PC-3 (cell line): ENCODE measurements at regions not wholly inside any gene's neighbourhood (a gene's known extent, or its start where the extent isn't known, plus 50 kb on each side); places are given as distances from the start of the nearest gene placed in this dataset.
A peak's percentile ranks its signal among the peaks of the same experiment; 100 is the strongest.

Source experiments
- ATAC-seq: fragments of 200-7000 bp; cut with Tn5 transposase; 2 replicates; pipeline ENCODE4 v1.9.1; 2020; ENCODE audit warnings: mild to moderate bottlenecking, moderate library complexity
- BruUV-seq: library from RNA; stranded (reverse); fragments of 400-500 nt; replicated peaks from 2 replicates; lab custom pipeline; 2021; lab: Mats Ljungman, UMichigan
- CTCF ChIA-PET: fragments of 300-600 bp; sonication (Branson Sonifier 250); formaldehyde crosslinking; loops from one replicate; lab custom pipeline; 2022; ENCODE audit warnings: antibody characterized with exemption; lab: Charles Lee
- POLR2A ChIA-PET: fragments of 300-600 bp; sonication (Branson Sonifier 250); formaldehyde crosslinking; loops from one replicate; lab custom pipeline; 2022; ENCODE audit warnings: antibody characterized with exemption; ENCODE audit not compliant: unreplicated experiment; lab: Charles Lee
- DNase-seq: peaks from one replicate; pipeline ENCODE4 v3.0.0-alpha.2; 2015
- H2AFZ ChIP-seq: fragments of 300-600 bp; sonication (generic); 2 replicates; pipeline ENCODE4 v1.6.0; 2016; ENCODE audit warnings: antibody characterized with exemption, low read length
- H3F3A ChIP-seq: fragments of 300-600 bp; sonication (generic); one replicate; pipeline ENCODE4 v1.6.0; 2017; ENCODE audit warnings: antibody characterized with exemption, low read length, control low read depth, mild to moderate bottlenecking; ENCODE audit not compliant: unreplicated experiment
- H3K27ac ChIP-seq: fragments of 300-600 bp; sonication (generic); 2 replicates; pipeline ENCODE4 v1.5.1; 2016; ENCODE audit warnings: mild to moderate bottlenecking, low read length
- H3K27me3 ChIP-seq: fragments of 300-600 bp; sonication (generic); 2 replicates; pipeline ENCODE4 v1.6.1; 2016; ENCODE audit warnings: low read length, mixed read lengths
- H3K36me3 ChIP-seq: fragments of 300-600 bp; sonication (generic); 2 replicates; pipeline ENCODE4 v1.6.1; 2016; ENCODE audit warnings: low read depth, mixed run types, low read length, mixed read lengths
- H3K4me1 ChIP-seq: fragments of 300-600 bp; sonication (generic); 2 replicates; pipeline ENCODE4 v1.5.1; 2016; ENCODE audit warnings: low read length; ENCODE audit not compliant: insufficient read depth
- H3K4me2 ChIP-seq: fragments of 300-600 bp; sonication (generic); 2 replicates; pipeline ENCODE4 v1.6.0; 2016; ENCODE audit warnings: low read length
- H3K4me3 ChIP-seq: fragments of 300-600 bp; sonication (generic); 2 replicates; pipeline ENCODE4 v1.5.1; 2016; ENCODE audit warnings: mild to moderate bottlenecking, low read length, mixed read lengths
- H3K79me2 ChIP-seq: fragments of 300-600 bp; sonication (generic); 2 replicates; pipeline ENCODE4 v1.6.1; 2017; ENCODE audit warnings: low read length, mixed read lengths
- H3K9ac ChIP-seq: fragments of 300-600 bp; sonication (generic); 2 replicates; pipeline ENCODE4 v1.6.0; 2016; ENCODE audit warnings: mild to moderate bottlenecking, low read length
- H3K9me2 ChIP-seq: fragments of 300-600 bp; sonication (generic); replicated peaks from 2 replicates; pipeline ENCODE4 v1.6.1; 2016; ENCODE audit warnings: mixed run types, low read length, mixed read lengths
- H3K9me3 ChIP-seq: fragments of 300-600 bp; sonication (generic); 2 replicates; pipeline ENCODE4 v1.6.1; 2016; ENCODE audit warnings: low read length, mixed read lengths
- H4K20me1 ChIP-seq: fragments of 300-600 bp; sonication (generic); 2 replicates; pipeline ENCODE4 v1.6.1; 2016; ENCODE audit warnings: low read length, mixed read lengths
- CTCF ChIP-seq: fragments of 300-600 bp; sonication (generic); conservative IDR thresholded peaks from 2 replicates; pipeline ENCODE4 v1.5.1; 2017; ENCODE audit warnings: antibody characterized with exemption, low read depth, mild to moderate bottlenecking, low read length
- EZH2 ChIP-seq: fragments of 300-600 bp; sonication (generic); IDR thresholded peaks from one replicate; pipeline ENCODE4 v1.6.1; 2017; ENCODE audit warnings: antibody characterized with exemption, mild to moderate bottlenecking, low read length; ENCODE audit not compliant: unreplicated experiment
- EZH2phosphoT487 ChIP-seq: fragments of 300-600 bp; sonication (generic); IDR thresholded peaks from 2 replicates; pipeline ENCODE4 v1.6.1; 2018; ENCODE audit warnings: mild to moderate bottlenecking, antibody characterized with exemption, low read length, borderline replicate concordance
- intact Hi-C: fragments of 100-400 bp; cut with micrococcal nuclease; formaldehyde crosslinking; loops from 2 replicates; pipeline ENCODE4 v1.9.0; 2023

GRCh38 chr1:93807311-93807930, 71.6 kb downstream of the DNTTIP2 start:
- Histone ChIP-seq H2AFZ (no peak overlapping the region), H3K79me2 (peaks cover 46% of the 10 kb centered on the region), H3F3A (peaks cover 5% of the 10 kb centered on the region), H4K20me1 (no peaks in the 10 kb centered on the region), H3K4me1 (peaks cover 44% of the 10 kb centered on the region), H3K27ac (peak overlapping the region; percentile 96; the same call in 1 of the 2 replicates), H3K9ac (no peak overlapping the region), H3K27me3 (no peaks in the 10 kb centered on the region), H3K9me3 (peaks cover 9% of the 10 kb centered on the region), H3K36me3 (peaks cover 16% of the 10 kb centered on the region), H3K4me3 (no peak overlapping the region), H3K4me2 (no peak overlapping the region), H3K9me2 (no peaks in the 10 kb centered on the region)
- ChIA-PET POLR2A (no interaction called here), CTCF (interaction anchor here (0.6 kb wide), 1 partner anchor 28 kb away, joined by 5 read pairs; no protein-coding TSS in a partner anchor)
- no peak for ATAC-seq
- TF ChIP-seq EZH2phosphoT487 (no peak), CTCF (no peak), EZH2 (no peak)
- no TSS peak for BruUV-seq
- intact Hi-C loops: no loop called here
- DNase-seq: no peak

GRCh38 chr1:93805027-93805610, 73.9 kb downstream of the DNTTIP2 start:
- Histone ChIP-seq H3K4me1 (peaks cover 37% of the 10 kb centered on the region), H3K4me2 (peak overlapping the region; percentile 50), H3K9ac (peak overlapping the region; percentile 79), H3K9me2 (no peaks in the 10 kb centered on the region), H4K20me1 (no peaks in the 10 kb centered on the region), H2AFZ (no peak overlapping the region), H3K79me2 (peaks cover 33% of the 10 kb centered on the region), H3K4me3 (peak overlapping the region; percentile 24), H3K27me3 (no peaks in the 10 kb centered on the region), H3K36me3 (peaks cover 16% of the 10 kb centered on the region), H3K27ac (peak overlapping the region; percentile 96), H3K9me3 (peaks cover 9% of the 10 kb centered on the region), H3F3A (peaks cover 5% of the 10 kb centered on the region)
- TF ChIP-seq EZH2phosphoT487 (no peak), EZH2 (no peak), CTCF (no peak)
- intact Hi-C loops: no loop called here
- BruUV-seq: TSS peak; percentile 94
- CTCF ChIA-PET: interaction anchor here (1.5 kb wide), 1 partner anchor 8 kb away, joined by 3 read pairs; no protein-coding TSS in a partner anchor
- POLR2A ChIA-PET: interaction anchor here (0.6 to 0.9 kb wide), 4 partner anchors 8 to 121 kb away, joined by 3 read pairs; no protein-coding TSS in a partner anchor
- peak; percentile 36 for ATAC-seq
- peak; percentile 46 for DNase-seq
